ENCODE measurements at regions not wholly inside any gene's neighbourhood (a gene's known extent, or its start where the extent isn't known, plus 50 kb on each side); places are given as distances from the start of the nearest gene placed in this dataset.

GRCh38 chr6:142561511-142562265 is 259.9 kb downstream of the ADGRG6 start:
- no peak for DNase-seq

DNA sequence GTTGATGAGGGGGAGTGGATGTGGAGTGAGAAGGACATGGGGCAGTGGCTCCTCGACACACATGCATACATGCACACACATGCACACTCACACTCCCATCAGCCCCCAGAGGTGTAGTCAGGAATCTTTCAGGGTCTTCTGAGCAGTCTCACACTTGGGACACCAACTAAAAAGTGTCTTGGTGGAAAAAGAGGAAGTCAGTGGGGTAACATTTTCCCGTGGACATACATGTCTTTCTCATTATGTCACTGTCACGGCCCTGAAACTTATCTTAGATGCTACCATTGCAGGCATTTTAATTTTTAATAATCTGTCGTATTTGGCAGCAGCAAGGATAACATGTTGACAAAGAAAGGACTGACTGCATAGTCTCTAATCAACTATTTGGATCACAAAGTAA is 261.1 kb downstream of the ADGRG6 start:
- DNase-seq = no peak

GRCh38 chr6:142566628-142567396 is 265.0 kb downstream of the ADGRG6 start:
- DNase-seq = peak; percentile 86

- no peak for DNase-seq
These were observed 265.7 kb downstream of the ADGRG6 start for GRCh38 chr6:142567461-142567860.

DNA sequence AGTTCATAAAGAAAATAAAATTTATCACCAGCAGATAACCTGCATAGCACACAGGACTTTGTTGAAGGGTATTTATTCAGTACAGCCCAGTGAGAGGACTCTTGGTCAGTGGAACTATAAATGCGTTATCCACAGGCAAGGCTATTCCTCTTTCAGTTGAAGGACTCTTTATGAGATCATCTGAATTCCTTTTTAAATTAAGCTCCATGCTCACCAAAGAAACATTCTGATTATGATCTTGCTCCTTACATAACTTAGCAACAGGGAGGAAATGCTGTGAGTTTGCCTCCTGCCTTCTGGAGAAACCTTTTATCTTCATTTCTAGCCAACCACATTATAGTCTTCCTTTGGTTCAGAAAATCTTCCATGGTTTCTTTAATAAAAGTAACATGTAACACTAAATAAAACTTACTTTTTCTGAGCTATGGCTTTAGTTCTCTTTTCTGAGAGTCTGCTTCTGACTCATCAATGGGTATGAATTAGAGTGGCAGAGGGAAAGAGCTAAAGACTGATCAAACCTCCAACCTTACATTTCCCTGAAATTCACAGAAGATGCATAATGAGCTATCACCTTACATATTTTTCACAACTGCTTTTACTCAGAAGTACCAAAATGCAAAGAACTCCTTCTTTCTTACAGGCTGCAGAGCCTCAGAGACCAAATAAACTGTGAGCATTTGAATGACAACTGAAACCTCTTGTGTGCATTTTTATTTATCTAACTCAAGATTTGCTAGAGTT is 267.2 kb downstream of the ADGRG6 start:
- DNase-seq = peak; percentile 12

GRCh38 chr6:142569676-142570075 is 267.9 kb downstream of the ADGRG6 start:
- peak; percentile 3 for DNase-seq

- peak; percentile 14 for DNase-seq
These were observed 268.4 kb downstream of the ADGRG6 start for GRCh38 chr6:142570221-142570671.

DNA sequence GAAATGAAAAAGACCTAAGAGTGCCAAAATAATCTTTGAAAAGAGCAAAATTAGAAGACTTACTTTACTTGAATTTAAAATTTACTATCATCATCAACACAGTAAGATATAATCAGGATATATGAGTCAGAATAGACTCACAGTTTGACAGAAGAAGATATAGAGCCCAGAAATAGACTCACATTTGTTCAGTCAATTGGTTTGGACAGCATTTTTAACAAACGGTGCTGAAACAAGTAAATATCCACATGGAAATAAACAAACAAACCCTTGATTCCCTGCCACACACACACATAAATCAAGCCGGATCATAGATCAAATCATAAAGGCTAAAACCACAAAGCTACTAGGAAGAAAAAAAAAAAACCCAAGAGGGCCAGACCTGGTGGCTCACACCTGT is 291.1 kb downstream of the ADGRG6 start:
- no peak for DNase-seq

DNA sequence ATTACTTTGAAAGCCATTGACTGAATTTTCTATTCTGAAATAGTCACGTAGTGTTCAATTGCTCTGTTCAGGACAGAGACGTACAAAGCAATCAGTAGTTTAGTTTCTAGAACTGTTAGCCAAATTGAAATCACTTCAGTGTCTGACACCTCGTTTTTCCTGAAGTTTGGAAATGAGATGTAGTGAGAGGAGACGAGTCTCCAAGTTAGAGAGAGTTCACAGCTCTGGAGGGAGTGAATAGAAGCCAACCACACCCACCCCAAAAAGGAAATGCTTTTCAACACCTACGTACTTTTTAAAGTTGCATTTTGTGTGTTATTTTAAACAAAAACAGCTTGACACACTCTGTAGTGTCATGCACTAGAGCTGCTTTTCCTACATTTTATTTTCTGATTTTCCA is 296.0 kb downstream of the ADGRG6 start:
- no peak for DNase-seq

DNA sequence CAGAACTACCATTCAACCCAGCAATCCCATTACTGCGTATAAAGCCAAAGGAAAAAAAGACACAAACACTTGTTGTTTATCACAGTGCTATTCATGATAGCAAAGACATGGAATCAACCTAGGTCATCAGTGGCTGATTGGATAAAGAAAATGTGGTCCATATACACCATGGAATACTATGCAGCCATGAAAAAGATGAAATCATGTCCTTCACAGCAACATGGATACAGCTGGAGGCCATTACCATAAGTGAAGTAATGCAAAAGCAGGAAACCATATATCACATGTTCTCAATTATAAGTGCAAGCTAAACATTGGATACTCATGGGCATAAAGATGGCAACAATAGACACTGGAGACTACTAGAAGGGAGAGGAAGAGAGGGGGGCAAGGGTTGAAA is 299.6 kb downstream of the ADGRG6 start:
- no peak for DNase-seq

- DNase-seq = no peak
These were observed 301.2 kb downstream of the ADGRG6 start for GRCh38 chr6:142602972-142603371.

DNA sequence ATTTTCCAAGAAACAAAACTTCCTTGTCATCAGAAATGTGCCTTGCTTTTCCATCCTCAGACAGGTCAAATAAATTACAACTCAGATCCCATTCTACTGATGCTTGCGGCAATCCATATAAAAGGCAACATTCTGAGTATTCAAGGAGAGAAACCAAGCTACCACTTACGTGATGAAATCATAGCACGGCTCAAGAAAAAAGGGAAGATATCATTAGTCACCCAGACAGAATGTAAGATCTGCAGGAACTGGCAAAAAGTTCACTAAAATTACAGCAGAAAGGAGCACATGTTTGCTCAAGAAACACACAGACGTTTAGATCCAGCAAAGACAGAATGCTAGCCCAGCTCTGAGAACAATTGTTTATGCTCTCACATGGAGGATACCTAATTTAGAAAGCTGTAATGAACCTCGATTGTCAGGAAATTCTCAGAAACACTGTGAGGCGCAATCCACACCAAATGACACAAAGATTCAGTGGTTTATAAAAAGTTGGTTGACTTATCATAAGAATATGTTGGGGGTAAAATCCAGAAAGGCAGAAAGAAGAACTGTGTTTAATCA is 304.2 kb downstream of the ADGRG6 start:
- peak; percentile 1 for DNase-seq

- DNase-seq = no peak
These were observed 311.1 kb downstream of the ADGRG6 start for GRCh38 chr6:142612956-142613355.

- no peak for DNase-seq
These were observed 312.2 kb downstream of the ADGRG6 start for GRCh38 chr6:142613981-142614380.

DNA sequence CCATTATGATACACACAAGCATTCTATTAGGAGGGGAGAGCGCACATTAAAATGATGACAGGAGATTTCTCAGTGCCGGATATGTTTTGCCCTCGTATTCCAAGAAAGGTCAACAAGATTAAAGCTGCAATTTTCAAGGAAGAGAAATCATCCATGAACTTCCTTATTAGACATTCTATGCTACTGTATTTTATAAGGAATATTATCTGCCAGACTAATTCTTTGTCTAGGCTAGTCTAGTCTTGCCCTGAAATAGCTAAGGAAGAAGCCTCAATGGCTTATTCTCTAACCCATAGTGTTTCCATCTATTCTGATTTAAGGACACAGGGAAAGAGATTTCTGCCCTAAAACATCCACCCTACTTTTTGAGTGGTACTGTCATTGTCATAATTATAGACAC is 315.4 kb downstream of the ADGRG6 start:
- no peak for DNase-seq

GRCh38 chr6:142621822-142622221 is 320.0 kb downstream of the ADGRG6 start:
- DNase-seq = no peak

DNA sequence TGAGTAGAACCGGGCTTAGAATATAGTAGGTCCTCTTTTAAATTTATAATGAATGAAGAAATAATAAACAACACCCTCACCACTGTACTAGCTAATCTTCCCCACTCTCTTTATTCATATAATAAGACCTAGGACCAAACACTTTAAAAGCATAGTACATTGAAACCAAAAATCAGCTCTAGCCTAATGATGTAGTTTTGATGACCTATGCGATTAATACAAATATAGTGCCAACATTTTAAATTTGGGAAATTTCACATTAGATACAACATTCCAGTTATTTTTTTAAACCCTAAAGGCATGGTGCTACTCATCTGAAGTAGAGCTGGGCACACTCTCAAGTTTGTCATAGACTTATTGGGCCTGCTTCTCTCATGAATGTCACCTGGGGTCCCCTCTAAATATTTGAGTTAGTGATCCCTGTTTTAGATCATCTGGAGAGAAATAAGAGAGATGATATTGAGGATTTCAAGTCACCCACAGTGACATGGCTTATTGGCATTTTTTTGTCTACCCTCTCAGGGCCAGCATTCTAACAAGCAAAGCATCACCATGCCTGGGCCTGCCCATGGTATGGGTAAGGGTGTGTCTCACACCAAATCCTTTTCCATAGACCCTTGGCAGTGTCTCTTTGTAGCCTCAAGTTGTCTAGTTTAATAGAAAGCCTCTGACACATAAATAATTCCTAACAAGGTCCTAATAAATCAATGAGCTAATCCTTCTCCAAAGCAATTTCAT is 319.8 kb downstream of the HIVEP2 start:
- no peak for DNase-seq

DNA sequence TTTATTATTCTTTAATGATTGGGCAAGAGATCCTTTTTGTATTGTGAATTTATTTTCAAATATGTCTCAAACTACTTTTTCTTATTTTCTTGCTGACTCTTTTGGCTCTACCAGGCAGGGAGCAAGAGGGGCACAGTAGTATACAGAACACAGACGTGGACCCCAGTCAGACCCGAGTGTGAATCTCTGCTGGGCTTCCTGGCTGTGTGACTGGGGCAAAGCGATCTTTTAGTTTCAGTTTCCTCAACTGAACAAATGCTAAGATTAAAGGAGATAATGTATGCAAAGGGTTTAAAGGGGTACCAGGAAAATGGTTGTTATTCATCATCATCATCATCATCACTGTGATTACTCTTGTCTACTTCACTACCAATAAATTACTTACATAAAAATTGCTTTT is 317.5 kb downstream of the HIVEP2 start:
- DNase-seq = no peak

DNA sequence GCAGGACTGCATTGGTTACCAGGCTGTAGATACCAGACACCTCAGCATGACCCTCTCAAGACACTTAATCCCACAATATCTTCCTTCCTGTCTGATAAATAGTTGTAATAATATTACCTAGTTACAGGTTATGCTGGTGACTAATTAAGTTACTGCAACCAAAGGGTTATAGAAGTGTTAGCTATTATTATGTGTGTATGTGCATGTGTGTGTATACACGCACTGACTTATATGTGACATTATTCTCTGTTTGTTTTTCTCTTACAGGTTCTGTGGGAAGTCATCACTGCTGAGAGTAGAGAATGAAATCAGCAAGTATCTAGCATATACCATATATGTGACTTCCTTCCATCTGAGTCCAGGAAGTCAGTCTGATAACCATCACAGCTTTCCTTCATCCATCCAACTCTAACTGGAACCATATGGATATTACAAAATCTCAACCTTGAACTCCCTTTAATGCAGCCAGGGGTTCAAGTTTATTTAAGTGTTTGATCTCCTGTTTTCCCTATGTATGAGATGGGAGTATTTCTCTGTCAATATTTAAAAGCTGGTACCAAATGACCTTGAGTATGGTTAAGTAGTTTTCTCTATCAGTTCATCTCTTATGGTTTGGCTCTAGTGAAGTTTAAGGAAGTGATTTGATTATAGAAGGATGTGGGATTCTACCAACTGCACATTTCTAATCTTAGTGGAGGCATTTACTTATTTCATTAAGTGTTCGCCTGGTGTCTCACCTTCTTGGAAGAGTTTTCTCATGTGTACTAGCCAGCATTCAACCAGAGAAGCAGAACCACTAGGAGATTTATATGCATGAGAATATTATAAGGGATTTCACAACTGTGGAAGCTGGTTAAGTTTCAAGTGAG is 313.2 kb downstream of the HIVEP2 start:
- no peak for DNase-seq

GRCh38 chr6:142633317-142633716 is 311.7 kb downstream of the HIVEP2 start:
- no peak for DNase-seq

GRCh38 chr6:142635130-142635529 is 309.8 kb downstream of the HIVEP2 start:
- no peak for DNase-seq
